ENCODE measurements at regions not wholly inside any gene's neighbourhood (a gene's known extent, or its start where the extent isn't known, plus 50 kb on each side); places are given as distances from the start of the nearest gene placed in this dataset.
"Not testable (repeated sequence)": the region's sequence is repeated elsewhere in the genome, so short reads cannot be mapped to it uniquely, and the experiment has no call there.

DNA sequence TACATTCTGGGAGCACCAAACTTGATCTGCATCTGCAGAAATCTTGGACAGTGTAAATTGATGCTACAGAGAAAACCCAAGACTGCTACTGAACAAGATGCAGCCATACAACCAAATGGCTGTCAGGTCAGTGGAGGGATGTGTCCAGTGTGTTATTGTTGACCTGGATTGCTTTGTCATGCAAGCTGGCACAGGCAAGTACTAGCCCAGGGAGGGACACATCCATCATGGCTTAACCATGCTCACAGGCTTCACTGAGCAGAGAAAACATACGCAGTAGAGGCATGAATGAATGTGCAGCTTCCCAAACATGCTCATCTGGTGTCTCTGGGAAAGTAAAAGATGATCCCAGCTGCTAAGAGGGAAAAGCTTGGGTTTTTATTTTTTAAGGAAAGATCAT, 93.6 kb downstream of the MTNR1B start (continued):
- TF ChIP-seq, protein P1, sequence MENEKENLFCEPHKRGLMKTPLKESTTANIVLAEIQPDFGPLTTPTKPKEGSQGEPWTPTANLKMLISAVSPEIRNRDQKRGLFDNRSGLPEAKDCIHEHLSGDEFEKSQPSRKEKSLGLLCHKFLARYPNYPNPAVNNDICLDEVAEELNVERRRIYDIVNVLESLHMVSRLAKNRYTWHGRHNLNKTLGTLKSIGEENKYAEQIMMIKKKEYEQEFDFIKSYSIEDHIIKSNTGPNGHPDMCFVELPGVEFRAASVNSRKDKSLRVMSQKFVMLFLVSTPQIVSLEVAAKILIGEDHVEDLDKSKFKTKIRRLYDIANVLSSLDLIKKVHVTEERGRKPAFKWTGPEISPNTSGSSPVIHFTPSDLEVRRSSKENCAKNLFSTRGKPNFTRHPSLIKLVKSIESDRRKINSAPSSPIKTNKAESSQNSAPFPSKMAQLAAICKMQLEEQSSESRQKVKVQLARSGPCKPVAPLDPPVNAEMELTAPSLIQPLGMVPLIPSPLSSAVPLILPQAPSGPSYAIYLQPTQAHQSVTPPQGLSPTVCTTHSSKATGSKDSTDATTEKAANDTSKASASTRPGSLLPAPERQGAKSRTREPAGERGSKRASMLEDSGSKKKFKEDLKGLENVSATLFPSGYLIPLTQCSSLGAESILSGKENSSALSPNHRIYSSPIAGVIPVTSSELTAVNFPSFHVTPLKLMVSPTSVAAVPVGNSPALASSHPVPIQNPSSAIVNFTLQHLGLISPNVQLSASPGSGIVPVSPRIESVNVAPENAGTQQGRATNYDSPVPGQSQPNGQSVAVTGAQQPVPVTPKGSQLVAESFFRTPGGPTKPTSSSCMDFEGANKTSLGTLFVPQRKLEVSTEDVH (IDR thresholded peaks at IDR 0.05; ENCODE audit: low read depth, partially characterized antibody), result no peak
- no peak for TF ChIP-seq NFYA (IDR thresholded peaks at IDR 0.05; ENCODE audit: borderline replicate concordance, low read depth, low read length)
- no peak for TF ChIP-seq IKZF2 (IDR thresholded peaks at IDR 0.05)

DNA sequence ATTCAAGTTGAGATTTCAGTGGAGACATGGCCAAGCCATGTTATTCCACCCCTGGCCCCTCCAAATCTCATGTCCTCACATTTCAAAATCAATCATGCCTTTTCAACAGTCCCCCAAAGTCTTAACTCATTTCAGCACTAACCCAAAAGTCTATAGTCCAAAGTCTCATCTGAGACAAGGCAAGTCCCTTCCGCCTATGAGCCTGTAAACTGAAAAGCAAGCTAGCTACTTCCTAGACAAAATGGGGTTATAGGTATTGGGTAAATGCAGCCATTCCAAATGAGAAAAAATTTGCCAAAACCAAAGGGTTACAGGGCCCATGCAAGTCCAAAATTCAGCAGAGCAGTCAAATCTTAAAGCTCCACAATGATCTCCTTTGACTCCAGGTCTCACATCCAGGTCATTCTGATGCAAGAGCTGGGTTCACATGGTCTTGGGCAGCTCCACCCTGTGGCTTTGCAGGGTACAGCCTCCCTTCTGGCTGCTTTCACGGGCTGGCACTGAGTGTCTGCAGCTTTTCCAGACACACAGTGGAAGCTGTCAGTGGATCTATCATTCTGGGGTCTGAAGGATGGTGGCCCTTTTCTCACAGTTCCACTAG, 95.7 kb downstream of the MTNR1B start:
- RAD21 ChIA-PET (ENCODE audit: unreplicated experiment), result interaction anchor here (1.0 kb wide), 1 partner anchor 29 kb away, joined by 3 read pairs; no protein-coding TSS in a partner anchor
- H3K36me3 ChIP-seq (ENCODE audit: control insufficient read depth in 2 of 2, insufficient read depth in 2 of 2, low read length in 1 of 2); H2AFZ ChIP-seq (ENCODE audit: control insufficient read depth, low read depth, low read length); FAIRE-seq; H3K4me2 ChIP-seq (ENCODE audit: control insufficient read depth, insufficient read depth); H3K27me3 ChIP-seq (replicated peaks in 1 of 2; ENCODE audit: control insufficient read depth in 2 of 2, insufficient read depth in 2 of 2, low read length in 1 of 2); H3K4me1 ChIP-seq (ENCODE audit: control insufficient read depth, insufficient read depth, low read length); DNase-seq (ENCODE audit: low read depth, low spot score); BruUV-seq (replicated peaks); H3K4me3 ChIP-seq; in situ Hi-C loops (cut with MboI); intact Hi-C loops (cut with micrococcal nuclease; ENCODE audit: unreplicated experiment); H3K9me3 ChIP-seq (replicated peaks; ENCODE audit: control insufficient read depth, insufficient read depth, low read length); H3K27ac ChIP-seq (ENCODE audit: control insufficient read depth, insufficient read depth); H3K9ac ChIP-seq (ENCODE audit: control insufficient read depth, insufficient read depth, low read length); POLR2A ChIA-PET; H3K79me2 ChIP-seq (ENCODE audit: control insufficient read depth, insufficient read depth, low read length); H4K20me1 ChIP-seq (ENCODE audit: control insufficient read depth, insufficient read depth): not testable (repeated sequence)
- 7% methylated on average over 2 of the region's 2 CpGs for WGBS (ENCODE audit: insufficient coverage, insufficient replicate concordance, low lambda C conversion rate, missing lambda C conversion rate)
- TF ChIP-seq, protein P2, sequence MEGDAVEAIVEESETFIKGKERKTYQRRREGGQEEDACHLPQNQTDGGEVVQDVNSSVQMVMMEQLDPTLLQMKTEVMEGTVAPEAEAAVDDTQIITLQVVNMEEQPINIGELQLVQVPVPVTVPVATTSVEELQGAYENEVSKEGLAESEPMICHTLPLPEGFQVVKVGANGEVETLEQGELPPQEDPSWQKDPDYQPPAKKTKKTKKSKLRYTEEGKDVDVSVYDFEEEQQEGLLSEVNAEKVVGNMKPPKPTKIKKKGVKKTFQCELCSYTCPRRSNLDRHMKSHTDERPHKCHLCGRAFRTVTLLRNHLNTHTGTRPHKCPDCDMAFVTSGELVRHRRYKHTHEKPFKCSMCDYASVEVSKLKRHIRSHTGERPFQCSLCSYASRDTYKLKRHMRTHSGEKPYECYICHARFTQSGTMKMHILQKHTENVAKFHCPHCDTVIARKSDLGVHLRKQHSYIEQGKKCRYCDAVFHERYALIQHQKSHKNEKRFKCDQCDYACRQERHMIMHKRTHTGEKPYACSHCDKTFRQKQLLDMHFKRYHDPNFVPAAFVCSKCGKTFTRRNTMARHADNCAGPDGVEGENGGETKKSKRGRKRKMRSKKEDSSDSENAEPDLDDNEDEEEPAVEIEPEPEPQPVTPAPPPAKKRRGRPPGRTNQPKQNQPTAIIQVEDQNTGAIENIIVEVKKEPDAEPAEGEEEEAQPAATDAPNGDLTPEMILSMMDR (IDR thresholded peaks at IDR 0.05 in 2 of 3, conservative IDR thresholded peaks at IDR 0.05 in 1 of 3; ENCODE audit: control insufficient read depth in 2 of 3, extremely low read depth in 1 of 3, insufficient read depth in 1 of 3, low read depth in 3 of 3, low read length in 3 of 3), result peak in 2 of 3 experiments; percentile 23 to 24; a peak in 1 of 6 replicates
- SMC1A ChIA-PET (ENCODE audit: uncharacterized antibody, unreplicated experiment), result interaction anchor here (1.2 kb wide), 1 partner anchor 102 kb away, joined by 5 read pairs; no protein-coding TSS in a partner anchor
- ATAC-seq, result peak; percentile 32; the same call in 1 of the 3 replicates
- CTCF ChIA-PET, result interaction anchor here (0.8 to 1.6 kb wide), 5 partner anchors 24 to 407 kb away, joined by 3 to 18 read pairs (median 4); no protein-coding TSS in a partner anchor

Data from GM12878 (cell line).